ENCODE measurements at regions not wholly inside any gene's neighbourhood (a gene's known extent, or its start where the extent isn't known, plus 50 kb on each side); places are given as distances from the start of the nearest gene placed in this dataset.

DNA sequence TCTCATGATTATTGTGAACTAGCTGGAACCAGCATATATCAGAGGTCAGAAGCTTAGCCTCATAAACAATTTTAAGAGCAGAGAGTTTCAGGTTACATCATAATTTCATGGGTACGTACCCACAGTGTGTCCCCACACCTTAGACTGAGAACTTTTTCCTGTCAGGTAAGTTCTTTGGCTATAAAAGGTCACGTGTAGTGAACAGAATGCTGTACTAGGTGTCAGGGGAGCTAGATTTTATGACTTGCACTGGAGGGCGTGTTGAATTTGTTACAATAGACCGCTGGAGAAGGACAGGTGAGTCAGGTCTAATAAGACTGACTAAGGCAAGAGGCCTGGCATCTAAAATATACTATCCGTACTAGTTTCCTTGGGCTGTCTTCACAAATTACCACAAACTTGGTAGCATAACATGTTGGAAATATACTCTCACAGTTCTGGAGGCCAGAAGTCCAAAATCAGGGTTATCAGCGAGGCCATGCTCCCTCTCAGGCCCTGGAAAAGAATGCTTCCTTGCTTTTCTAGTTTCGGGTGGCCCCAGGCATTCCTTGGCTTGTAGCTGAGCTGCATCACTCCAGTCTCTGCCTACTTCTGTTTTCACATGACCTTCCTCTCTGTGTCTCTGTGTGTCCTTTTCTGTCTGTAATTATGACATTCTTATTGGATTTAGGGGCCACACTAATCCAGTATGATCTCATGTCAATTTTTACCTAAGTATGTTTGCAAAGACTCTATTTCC is 512.0 kb upstream of the NR3C2 start:
- 72 to 77% methylated on average over 7 of the region's 7 CpGs for WGBS, 2 donors
- no peak for DNase-seq
- H3K4me3 ChIP-seq = no peak overlapping the region
- H3K4me1 ChIP-seq = no peaks in the 10 kb centered on the region
- no peaks in the 10 kb centered on the region for H3K27me3 ChIP-seq
- H3K36me3 ChIP-seq = no peaks in the 10 kb centered on the region
- intact Hi-C loops (cut with DNase I) = no loop called here
- peak overlapping the region in 3 of 4 donors; percentile 46 to 69 (median 60) for H3K27ac ChIP-seq
- H3K9me3 ChIP-seq = no peaks in the 10 kb centered on the region
- TF ChIP-seq POLR2A (IDR thresholded peaks at IDR 0.05) = no peak
- TF ChIP-seq CTCF (IDR thresholded peaks at IDR 0.05) = no peak

DNA sequence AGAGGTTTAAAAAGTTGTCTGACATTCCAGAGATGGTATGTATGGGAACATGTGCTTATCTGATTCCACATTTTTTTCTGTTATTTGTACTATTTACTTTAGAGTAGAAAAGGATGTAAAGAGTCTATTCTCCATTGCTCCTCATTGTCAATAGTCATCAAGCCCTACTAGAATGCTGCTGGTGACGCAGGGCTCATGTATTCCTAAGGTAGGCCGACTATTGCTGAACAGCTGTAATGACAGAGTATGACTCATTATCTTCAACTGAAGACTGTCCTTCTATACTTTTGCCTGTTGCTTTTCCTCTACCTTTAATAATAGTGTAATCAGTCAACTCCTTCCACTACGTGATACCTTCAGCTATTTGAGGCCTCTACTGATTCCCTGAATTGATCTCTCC is 509.1 kb upstream of the NR3C2 start:
- DNase-seq = no peak
- H3K27me3 ChIP-seq = no peaks in the 10 kb centered on the region
- H3K27ac ChIP-seq = no peak overlapping the region
- no peaks in the 10 kb centered on the region for H3K4me1 ChIP-seq
- no peaks in the 10 kb centered on the region for H3K36me3 ChIP-seq
- WGBS, 2 donors = 83% methylated on average over 3 of the region's 3 CpGs
- no peaks in the 10 kb centered on the region for H3K9me3 ChIP-seq
- TF ChIP-seq POLR2A (IDR thresholded peaks at IDR 0.05) (no peak), CTCF (IDR thresholded peaks at IDR 0.05) (no peak)
- intact Hi-C loops (cut with DNase I) = no loop called here
- H3K4me3 ChIP-seq = no peak overlapping the region

DNA sequence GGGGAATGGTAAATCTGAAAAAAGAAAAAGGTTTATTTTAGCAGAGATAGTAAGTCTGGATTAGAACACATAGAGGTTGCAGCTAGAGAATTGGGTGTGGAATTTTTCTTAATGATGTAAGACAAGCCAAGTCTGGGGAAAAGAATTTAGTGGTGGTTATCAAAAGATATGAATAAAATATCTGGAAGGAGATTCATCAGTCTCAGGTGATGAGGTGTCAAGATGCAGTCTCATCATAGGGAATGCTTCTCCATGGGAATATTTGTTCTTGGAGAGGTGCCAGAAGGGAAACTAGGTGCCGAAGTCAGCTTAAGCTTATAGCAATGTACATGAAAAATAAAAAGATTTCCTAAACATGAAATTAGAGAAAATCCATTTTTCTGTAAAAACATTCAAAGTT is 504.1 kb upstream of the NR3C2 start:
- DNase-seq = no peak
- no peak overlapping the region for H3K4me3 ChIP-seq
- TF ChIP-seq CTCF (IDR thresholded peaks at IDR 0.05) = no peak
- no peak for TF ChIP-seq POLR2A (IDR thresholded peaks at IDR 0.05)
- no peaks in the 10 kb centered on the region for H3K27me3 ChIP-seq
- H3K4me1 ChIP-seq = peaks cover 0 to 4% (median 0%) of the 10 kb centered on the region in 3 donors
- WGBS, 2 donors = 69 to 83% methylated on average over 1 of the region's 1 CpG
- H3K27ac ChIP-seq = no peak overlapping the region
- H3K9me3 ChIP-seq = no peaks in the 10 kb centered on the region
- H3K36me3 ChIP-seq = no peaks in the 10 kb centered on the region
- intact Hi-C loops (cut with DNase I) = no loop called here

GRCh38 chr4:148944839-148945219 is 502.6 kb upstream of the NR3C2 start:
- DNase-seq = no peak
- H3K9me3 ChIP-seq = no peaks in the 10 kb centered on the region
- intact Hi-C loops (cut with DNase I) = no loop called here
- no peaks in the 10 kb centered on the region for H3K27me3 ChIP-seq
- H3K27ac ChIP-seq = no peak overlapping the region
- no peaks in the 10 kb centered on the region for H3K36me3 ChIP-seq
- TF ChIP-seq CTCF (IDR thresholded peaks at IDR 0.05) = no peak
- no peak for TF ChIP-seq POLR2A (IDR thresholded peaks at IDR 0.05)
- no peak overlapping the region for H3K4me3 ChIP-seq
- peaks cover 0 to 4% (median 0%) of the 10 kb centered on the region in 3 donors for H3K4me1 ChIP-seq

DNA sequence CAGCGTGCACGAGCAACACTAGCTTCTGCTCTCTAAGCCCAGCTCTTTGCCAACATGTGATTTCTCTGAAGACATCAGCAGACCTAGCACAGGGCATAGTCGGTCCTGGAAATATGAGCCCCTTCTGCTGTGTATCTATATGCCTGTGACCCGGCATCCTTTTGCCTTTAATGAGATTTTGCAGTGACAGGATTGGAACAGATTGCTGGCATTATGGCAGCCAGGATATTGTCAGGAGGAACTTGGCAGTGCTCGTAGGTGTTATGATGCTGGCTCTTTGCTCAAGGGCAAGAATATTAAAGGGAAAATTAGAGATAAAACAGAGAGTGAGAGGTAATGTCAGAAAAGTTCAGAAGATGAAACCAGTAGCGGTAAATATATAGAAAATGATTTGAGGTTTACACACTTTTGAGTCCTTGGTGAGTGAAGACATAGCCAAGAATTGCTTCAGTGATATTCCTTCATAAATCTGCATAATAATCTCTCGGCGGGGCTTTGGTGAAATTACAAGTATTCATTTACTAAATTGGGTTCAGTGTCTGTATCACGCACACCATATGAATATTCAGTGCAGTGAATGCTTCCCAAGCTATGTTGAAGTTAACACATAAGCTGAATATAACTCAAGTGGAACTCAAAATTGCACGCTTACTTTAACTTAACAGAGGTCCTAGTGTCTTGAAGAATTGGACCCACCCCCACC is 502.1 kb upstream of the NR3C2 start:
- Histone ChIP-seq H3K4me1 (peaks cover 0 to 4% (median 0%) of the 10 kb centered on the region in 3 donors), H3K4me3 (no peak overlapping the region), H3K9me3 (no peaks in the 10 kb centered on the region), H3K36me3 (no peaks in the 10 kb centered on the region), H3K27ac (no peak overlapping the region), H3K27me3 (no peaks in the 10 kb centered on the region)
- 56 to 77% methylated on average over 8 to 10 of the region's 10 CpGs for WGBS, 2 donors
- TF ChIP-seq POLR2A (IDR thresholded peaks at IDR 0.05) (no peak), CTCF (IDR thresholded peaks at IDR 0.05) (no peak)
- intact Hi-C loops (cut with DNase I) = no loop called here
- no peak for DNase-seq

All from esophagus squamous epithelium (tissue), 5 donors.